GM18502 (cell line): ENCODE measurements at regions not wholly inside any gene's neighbourhood (a gene's known extent, or its start where the extent isn't known, plus 50 kb on each side); places are given as distances from the start of the nearest gene placed in this dataset.

Experiments
- ATAC-seq: cut with Tn5 transposase; IDR thresholded peaks from one replicate; pipeline ENCODE4 v1.9.1; 2021; ENCODE audit warnings: mild to moderate bottlenecking; ENCODE audit not compliant: unreplicated experiment, poor library complexity

- no peak for ATAC-seq
Observed at GRCh38 chr6:9515633-9516606, 899.0 kb downstream of the TFAP2A start.

- no peak for ATAC-seq
Observed at GRCh38 chr6:9514146-9514545, 900.7 kb downstream of the TFAP2A start.

DNA sequence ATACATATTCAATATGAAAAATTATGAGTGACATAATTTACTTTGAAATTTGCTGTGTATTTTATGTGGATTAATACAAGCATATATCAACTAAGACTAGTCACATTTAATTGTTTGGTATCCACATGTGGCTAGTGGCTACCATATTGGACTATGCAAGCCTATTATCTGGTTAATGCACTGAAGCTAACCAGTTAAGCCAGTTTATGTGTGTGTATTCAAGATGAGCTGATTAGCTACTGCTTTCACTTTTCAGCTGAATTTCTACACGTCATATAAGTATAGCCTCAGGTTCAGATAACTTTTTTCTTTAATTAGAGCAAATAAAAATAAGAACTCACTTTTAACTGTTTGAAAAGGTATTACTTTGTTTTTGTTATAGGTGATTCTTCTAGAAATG lies 903.7 kb downstream of the TFAP2A start:
- no peak for ATAC-seq

DNA sequence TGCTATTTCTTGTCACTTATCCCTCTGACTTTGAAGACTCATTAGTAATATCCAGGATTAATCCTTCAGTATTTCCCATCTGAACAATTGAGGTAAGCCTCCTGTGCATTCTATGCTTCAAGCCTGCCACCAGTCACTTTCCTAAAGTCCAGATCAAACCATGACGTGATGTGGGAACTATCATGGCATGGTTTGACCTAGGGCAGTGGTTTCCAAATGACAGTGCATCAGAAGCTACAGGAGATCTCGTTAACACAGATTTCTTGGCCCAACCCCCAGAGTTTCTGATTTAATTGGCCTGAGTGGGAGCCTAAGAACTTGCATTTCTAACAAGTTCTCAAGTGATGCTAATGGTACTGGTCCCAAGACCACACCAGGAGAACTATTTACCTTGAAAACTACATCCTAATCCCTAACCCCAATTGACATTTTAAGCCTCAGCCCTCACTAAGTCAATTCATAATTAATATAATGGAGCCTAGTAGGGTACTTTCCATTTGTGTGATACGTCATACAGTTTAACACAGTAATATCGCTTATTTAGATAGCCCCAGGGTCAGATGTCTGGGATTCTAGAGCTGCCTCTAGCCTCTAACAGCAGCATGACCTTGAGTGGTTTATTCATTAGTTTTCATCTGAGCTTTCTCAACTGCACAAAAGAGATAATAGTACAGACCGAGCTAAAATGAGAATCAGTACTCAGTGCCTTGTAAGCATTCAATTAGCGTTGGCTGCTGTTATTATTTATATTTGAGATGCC lies 907.6 kb downstream of the TFAP2A start:
- ATAC-seq = no peak

- no peak for ATAC-seq
Observed at GRCh38 chr6:9504191-9504590, 910.7 kb downstream of the TFAP2A start.

GRCh38 chr6:9503111-9503761 lies 911.6 kb downstream of the TFAP2A start:
- no peak for ATAC-seq

- ATAC-seq = no peak
Observed at GRCh38 chr6:9499709-9500108, 915.2 kb downstream of the TFAP2A start.

DNA sequence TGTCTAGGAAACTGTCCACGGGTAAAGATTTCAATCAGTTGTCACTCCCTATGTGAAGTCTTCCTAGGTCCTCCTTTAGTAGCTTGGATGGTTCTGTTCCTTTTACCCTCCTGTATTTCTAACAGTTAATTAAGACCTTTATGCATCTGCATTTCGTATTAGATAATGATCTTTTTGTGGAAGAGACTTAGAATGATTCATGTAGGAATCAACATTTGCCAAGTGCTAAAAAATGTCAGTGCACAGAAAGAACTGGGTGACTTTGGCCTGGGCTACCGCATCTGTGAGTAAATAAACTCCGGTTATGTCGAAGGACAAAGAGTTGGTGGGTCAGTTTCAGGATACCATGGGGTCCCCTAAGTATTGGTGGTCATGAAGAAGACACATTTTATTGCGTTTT lies 918.0 kb downstream of the TFAP2A start:
- ATAC-seq = no peak

GRCh38 chr6:9494864-9495263 lies 920.0 kb downstream of the TFAP2A start:
- ATAC-seq = no peak

GRCh38 chr6:9492790-9493189 lies 922.1 kb downstream of the TFAP2A start:
- ATAC-seq = no peak

DNA sequence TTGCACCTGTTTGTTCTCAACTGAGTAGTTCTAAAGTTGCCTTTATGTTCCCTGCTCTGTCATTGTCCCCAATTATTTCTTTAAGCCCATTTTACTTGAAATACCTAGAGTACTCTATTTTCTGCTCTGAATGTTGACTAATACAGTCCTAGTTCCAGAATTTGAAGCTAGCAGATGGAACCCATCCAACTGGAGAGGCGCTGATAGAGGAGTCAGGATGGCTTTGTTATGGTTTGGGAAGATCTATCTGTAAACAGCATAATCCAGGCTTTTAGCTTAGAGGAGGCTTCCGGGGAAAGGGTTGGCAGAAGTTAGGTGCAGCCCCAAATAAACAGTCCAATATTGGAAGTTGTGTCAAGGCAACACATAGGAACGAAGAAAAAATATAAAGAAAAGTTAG lies 927.7 kb downstream of the TFAP2A start:
- no peak for ATAC-seq

DNA sequence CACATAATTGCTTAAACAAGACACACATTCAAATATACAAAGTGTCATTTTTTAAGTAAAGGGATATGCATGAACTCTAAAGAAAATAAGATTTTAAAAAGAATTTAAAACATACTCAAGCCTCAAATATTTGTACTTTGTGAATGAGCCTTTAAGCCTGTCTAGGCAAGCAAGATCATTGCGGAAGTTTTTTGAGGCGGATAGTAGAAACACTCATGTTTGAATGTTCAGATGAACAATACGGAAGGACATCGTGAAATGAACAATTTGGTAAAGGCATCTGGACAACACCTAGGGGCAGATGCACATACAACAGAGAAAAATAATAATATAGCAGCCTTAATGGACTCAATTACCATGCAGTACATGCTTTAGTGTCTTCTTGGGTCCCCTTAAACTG lies 928.9 kb downstream of the TFAP2A start:
- ATAC-seq = no peak

DNA sequence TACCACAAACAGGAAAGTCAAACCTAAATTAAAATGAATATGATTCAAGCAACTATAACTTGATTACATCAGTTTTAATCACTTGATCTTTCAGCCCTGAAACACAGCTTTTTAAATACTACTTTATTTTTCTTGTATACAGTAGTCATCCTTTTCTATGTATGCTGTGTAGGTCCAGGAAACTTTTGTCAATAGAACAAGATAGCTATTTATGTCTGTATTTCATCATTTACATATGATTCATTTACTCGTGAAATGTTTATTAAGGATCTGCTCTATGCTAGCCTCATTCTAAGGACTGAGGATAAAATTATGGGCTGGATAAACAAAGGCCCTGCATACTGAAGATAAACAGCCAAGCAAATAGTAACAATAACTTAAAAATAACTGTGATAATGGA lies 930.2 kb downstream of the TFAP2A start:
- ATAC-seq = no peak

DNA sequence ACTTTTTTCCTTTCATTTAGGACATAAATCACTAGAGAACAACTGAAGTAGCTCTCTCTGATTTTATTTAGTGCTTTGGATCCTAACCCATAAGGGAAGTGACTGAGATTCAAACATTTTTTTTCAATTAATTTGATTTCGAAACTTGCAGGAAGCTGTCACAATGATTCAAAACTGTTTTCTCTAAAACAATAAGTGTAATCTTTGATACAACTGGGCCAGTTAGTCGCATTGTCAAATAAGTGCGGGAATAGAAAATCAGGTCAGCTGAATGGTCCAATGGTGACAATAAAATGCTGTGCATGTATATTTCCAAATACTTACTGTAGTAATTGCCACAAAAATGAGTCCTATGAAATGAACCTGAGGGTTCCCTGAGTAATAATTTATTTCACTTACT lies 930.8 kb downstream of the TFAP2A start:
- no peak for ATAC-seq

DNA sequence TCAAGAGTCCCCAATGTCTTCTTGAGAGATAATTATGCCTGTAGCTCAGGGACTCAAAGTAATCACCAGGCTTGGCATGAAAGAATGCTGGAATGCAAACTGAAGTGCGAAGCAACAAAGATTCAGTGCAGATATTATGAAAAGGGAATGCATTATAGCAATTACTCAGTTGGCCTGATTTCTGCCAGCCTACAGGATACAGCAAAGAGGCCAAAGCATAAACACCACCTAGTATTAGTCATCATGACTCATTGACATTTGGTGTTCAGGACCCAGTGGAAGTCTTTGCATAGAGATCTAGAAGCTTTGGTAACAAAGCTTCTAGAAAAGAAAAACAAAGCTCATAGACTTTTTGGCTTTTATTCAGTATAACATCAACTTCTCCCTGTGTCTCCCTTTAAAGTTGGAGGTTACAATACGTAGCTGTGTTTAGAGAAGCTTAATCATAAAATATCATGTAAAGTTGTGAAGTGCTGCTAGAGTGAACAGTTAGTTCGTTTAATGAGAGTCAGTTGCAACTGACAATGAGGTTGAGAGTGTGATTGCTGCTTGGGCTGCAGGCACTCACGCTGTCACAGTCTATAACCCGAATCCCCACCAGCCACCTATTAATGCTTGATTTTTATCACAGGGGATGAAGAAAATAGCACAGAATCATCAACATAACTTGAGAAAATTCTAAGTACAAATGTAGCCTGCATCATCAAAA lies 932.7 kb downstream of the TFAP2A start:
- no peak for ATAC-seq

DNA sequence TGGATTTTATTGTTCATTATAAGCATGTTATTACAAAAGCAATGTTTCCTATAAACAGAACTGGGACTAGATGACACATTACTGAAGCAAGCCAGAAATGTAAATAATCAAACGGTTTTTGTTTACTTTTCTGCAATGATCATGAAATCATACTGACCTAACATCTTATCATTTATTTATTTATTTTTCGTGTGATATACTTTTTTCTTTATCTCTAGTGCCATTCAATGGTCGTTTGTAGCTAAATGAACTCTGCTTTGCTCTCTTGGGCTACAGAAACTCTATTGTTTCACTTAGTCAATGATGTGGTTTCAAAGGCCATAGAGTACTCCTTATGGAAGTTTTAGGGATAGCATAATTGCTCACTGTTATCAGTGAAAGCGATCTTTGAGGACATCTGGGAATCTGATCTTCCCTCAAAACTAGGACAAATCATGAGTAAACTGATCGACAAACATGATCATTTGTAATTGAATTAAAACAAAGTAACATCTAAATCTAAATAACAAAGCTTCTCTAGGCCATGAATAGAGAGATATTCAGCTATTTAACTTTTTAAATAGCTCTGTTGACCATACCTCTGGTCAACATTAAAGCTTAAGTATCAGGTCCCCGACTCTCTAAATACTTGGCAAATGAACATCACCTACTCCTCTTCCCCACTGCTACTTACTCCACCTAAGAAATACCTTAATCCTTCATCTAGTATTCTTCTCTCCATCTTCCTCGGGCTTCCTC lies 933.4 kb downstream of the TFAP2A start:
- no peak for ATAC-seq

- ATAC-seq = no peak
Observed at GRCh38 chr6:9468277-9468676, 946.6 kb downstream of the TFAP2A start.

DNA sequence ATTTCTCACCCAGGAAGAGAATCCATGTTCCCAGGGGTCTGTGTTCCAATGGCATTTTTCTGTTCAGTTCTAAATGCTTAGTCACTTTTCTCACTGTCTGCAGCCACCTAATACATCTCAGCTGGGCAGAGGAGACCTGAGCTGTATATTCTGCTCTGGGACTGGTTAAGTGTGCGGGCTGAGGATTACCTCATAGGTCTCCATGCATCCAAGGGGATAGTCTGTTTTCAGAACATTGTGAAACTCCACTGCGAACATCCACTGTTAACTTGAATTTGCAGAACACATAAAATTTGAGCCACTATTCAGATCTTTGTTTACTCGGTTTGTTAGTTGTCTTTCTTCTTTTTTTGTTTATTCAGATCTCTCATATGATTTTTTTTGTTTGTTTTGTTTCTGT lies 947.1 kb downstream of the TFAP2A start:
- no peak for ATAC-seq

GRCh38 chr6:9464583-9464982 lies 950.3 kb downstream of the TFAP2A start:
- no peak for ATAC-seq

DNA sequence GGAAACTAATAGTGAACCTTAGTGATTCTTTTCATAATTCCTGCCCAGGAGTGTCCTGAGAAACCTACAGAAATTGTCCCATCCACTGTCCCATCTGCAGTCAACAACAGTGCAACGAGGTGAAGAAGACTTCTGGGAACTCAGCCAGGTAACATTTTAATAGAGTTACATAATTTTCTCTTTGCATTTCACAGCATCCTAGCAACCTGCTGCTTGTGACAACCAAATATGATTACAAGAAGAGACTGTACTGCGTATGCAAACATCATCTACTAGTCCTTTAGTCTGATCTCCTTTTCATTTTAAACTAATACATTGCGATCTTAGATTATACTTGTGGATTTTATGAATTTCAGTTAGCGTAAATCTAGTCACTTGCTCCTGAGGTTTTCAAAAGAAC lies 951.6 kb downstream of the TFAP2A start:
- no peak for ATAC-seq
